Colonic mucosa (tissue), 4 donors: ENCODE measurements at regions not wholly inside any gene's neighbourhood (a gene's known extent, or its start where the extent isn't known, plus 50 kb on each side); places are given as distances from the start of the nearest gene placed in this dataset.

Source experiments
- DNase-seq: peaks from one replicate; pipeline ENCODE4 v3.0.0-alpha.2; 2020
- H3K27ac ChIP-seq: fragments of 200-600 bp; one replicate; pipeline ENCODE4 v1.8.0; 2021
- H3K27me3 ChIP-seq: fragments of 200-600 bp; one replicate; pipeline ENCODE4 v1.8.0; 2021
- H3K36me3 ChIP-seq: fragments of 200-600 bp; one replicate; pipeline ENCODE4 v1.8.0; 2021
- H3K4me1 ChIP-seq: fragments of 200-600 bp; one replicate; pipeline ENCODE4 v1.8.0; 2021; ENCODE audit warnings: mild to moderate bottlenecking
- H3K4me3 ChIP-seq: fragments of 200-600 bp; one replicate; pipeline ENCODE4 v1.8.0; 2021
- H3K9ac ChIP-seq, 2 donors: one replicate each; pipeline ENCODE4 v1.7.0; 2013; ENCODE audit warnings: control low read depth in 2 of 2, low read depth in 2 of 2, low read length in 2 of 2
- H3K9me3 ChIP-seq: fragments of 200-600 bp; one replicate; pipeline ENCODE4 v1.8.0; 2021
- CTCF ChIP-seq: fragments of 200-600 bp; IDR thresholded peaks from one replicate; pipeline ENCODE4 v1.8.0; 2022; ENCODE audit warnings: antibody characterized with exemption, mild to moderate bottlenecking
- intact Hi-C: fragments of 100-400 bp; cut with DNase I; formaldehyde crosslinking; loops from one replicate; pipeline ENCODE4 v1.14.1; 2022
- donor health status: healthy.
- donor health status: DM: no; HTN: no; CAD: no.
- donor health status: DM: no; HTN: no; CAD: no.

- Histone ChIP-seq H3K4me3 (no peak overlapping the region), H3K9ac (no peak overlapping the region), H3K27ac (peak overlapping the region; percentile 24), H3K36me3 (no peaks in the 10 kb centered on the region), H3K4me1 (no peaks in the 10 kb centered on the region), H3K9me3 (no peaks in the 10 kb centered on the region), H3K27me3 (no peaks in the 10 kb centered on the region)
- intact Hi-C loops, result no loop called here
- no peak for DNase-seq
- no peak for TF ChIP-seq CTCF
These were observed 116.0 kb upstream of the PELI1 start for GRCh38 chr2:64260093-64260803.

GRCh38 chr2:64260817-64261216 lies 116.6 kb upstream of the PELI1 start:
- H3K9ac ChIP-seq, result no peak overlapping the region
- intact Hi-C loops, result no loop called here
- TF ChIP-seq CTCF, result no peak

GRCh38 chr2:64262071-64262470 lies 117.9 kb upstream of the PELI1 start:
- no peak overlapping the region for H3K9ac ChIP-seq
- H3K36me3 ChIP-seq, result no peaks in the 10 kb centered on the region
- no peak overlapping the region for H3K4me3 ChIP-seq
- no peaks in the 10 kb centered on the region for H3K27me3 ChIP-seq
- DNase-seq, result peak; percentile 41
- no peaks in the 10 kb centered on the region for H3K4me1 ChIP-seq
- H3K9me3 ChIP-seq, result no peaks in the 10 kb centered on the region
- no peak for TF ChIP-seq CTCF
- H3K27ac ChIP-seq, result no peak overlapping the region
- intact Hi-C loops, result no loop called here

More at GRCh38 chr2:64260817-64261216, 116.6 kb upstream of the PELI1 start:
- DNase-seq, result peak; percentile 38
- Histone ChIP-seq H3K36me3 (no peaks in the 10 kb centered on the region), H3K27me3 (no peaks in the 10 kb centered on the region), H3K4me1 (no peaks in the 10 kb centered on the region), H3K9me3 (no peaks in the 10 kb centered on the region), H3K4me3 (no peak overlapping the region), H3K27ac (peak overlapping the region; percentile 24)

- Histone ChIP-seq H3K4me3 (no peak overlapping the region), H3K4me1 (no peaks in the 10 kb centered on the region), H3K9ac (no peak overlapping the region), H3K9me3 (no peaks in the 10 kb centered on the region), H3K36me3 (no peaks in the 10 kb centered on the region), H3K27ac (no peak overlapping the region), H3K27me3 (no peaks in the 10 kb centered on the region)
- TF ChIP-seq CTCF, result no peak
- intact Hi-C loops, result no loop called here
- no peak for DNase-seq
These were observed 118.6 kb upstream of the PELI1 start for GRCh38 chr2:64262816-64263215.

- no peaks in the 10 kb centered on the region for H3K36me3 ChIP-seq
- no peak overlapping the region for H3K27ac ChIP-seq
- no peaks in the 10 kb centered on the region for H3K27me3 ChIP-seq
- intact Hi-C loops, result no loop called here
- DNase-seq, result no peak
- H3K9ac ChIP-seq, result no peak overlapping the region
- TF ChIP-seq CTCF, result no peak
- no peaks in the 10 kb centered on the region for H3K9me3 ChIP-seq
- no peak overlapping the region for H3K4me3 ChIP-seq
- no peaks in the 10 kb centered on the region for H3K4me1 ChIP-seq
These were observed 119.1 kb upstream of the PELI1 start for GRCh38 chr2:64263315-64263714.
